GM18907 (cell line): ENCODE measurements at regions not wholly inside any gene's neighbourhood (a gene's known extent, or its start where the extent isn't known, plus 50 kb on each side); places are given as distances from the start of the nearest gene placed in this dataset.

Experiments
- ATAC-seq: cut with Tn5 transposase; IDR thresholded peaks from one replicate; pipeline ENCODE4 v1.9.1; 2021; ENCODE audit warnings: mild to moderate bottlenecking, moderate library complexity; ENCODE audit not compliant: unreplicated experiment

DNA sequence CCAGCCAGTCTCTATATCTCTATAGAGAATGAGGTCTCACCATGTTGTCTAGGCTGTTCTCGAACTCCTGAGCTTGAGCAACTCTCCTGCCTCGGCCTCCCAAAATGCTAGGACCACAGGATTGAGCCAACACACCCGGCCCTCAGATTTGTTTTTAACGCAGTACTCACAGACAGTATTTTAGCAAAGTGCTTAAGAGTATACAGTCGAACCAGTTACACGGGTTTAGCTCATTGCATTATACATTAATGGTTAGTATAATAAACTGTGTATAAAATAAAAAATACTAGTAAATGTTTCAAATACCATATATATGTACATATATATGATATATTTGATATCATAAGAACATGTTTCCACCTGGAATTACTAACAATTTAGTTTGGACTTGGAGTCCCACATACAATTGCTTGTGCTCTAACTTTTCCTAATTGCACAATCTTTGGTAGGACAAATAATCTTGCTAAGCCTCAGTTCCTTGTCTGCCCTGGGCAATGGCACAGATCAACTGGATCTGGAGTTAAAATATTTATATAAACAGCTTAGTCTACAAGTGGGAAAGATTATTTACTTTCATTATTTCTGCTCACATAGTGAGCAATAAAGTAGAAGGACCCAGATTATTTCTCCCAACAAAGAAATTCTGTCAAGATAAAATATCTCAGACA, 508.9 kb upstream of the LRATD1 start:
- ATAC-seq, result no peak

DNA sequence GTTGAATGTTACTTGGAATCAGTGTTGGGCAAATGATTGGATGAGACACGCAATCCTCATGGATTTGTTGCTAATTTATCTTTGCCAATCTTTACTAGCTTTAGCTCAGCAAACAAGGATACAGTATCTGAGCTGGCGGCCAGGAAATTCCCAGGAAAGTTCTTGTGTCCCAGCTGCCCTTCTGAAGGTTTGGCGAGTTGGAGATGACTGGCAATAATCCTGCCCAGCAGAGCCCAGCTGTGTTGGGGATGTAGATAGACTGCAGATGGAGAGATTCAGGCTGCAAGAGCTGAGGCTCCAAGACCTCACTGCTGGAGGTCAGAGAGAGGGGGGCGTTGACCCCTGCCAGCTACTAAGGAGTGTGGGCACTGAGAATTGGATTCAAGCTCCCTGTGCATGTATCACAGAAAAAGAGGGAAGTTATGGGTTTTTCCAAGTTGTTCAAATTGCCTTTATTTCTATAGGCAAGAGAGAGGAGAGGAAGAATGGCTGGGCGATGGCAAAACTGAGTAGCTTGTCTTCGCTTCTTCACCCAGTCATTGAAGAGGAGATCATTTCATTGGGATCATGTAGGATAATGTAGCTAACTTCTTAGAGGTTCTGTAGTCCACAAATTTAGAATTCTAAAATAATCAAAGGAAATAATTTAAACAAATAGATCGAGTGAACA, 506.8 kb upstream of the LRATD1 start:
- no peak for ATAC-seq

DNA sequence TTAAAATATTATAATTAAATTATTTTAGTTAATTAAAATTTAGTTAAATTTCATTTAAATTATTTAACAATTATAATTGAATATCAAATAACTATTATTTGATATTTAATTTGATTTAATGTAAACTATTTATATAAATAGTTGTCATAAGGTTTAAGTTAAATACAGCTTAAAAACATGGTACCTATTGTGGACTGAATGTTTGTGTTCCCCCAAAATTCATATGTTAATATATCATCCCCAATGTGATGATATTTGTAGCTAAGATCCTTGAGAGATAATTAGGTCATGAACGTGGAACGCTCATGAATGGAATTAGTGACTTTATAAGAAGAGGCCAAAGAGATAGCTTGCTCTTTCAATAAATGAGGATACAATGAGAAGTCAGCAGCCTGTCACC, 505.7 kb upstream of the LRATD1 start:
- ATAC-seq, result no peak

DNA sequence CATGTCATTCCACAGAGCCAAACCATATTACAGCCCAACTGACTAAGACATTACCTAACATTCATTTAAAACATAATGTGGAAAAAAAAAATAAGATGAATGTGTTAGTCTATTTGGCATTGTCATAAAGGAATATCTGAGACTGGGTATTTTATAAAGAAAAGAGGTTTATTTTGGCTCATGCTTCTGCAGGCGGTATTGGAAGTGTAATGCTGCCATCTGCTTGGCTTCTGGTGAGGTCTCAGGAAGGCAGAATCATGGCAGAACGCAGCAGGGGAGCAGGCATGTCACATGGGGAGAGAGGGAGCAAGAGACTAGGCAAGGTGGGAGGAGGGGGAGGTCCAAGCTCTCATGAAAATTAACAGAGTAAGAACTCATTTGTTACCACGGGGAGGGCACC, 504.8 kb upstream of the LRATD1 start:
- ATAC-seq, result no peak

DNA sequence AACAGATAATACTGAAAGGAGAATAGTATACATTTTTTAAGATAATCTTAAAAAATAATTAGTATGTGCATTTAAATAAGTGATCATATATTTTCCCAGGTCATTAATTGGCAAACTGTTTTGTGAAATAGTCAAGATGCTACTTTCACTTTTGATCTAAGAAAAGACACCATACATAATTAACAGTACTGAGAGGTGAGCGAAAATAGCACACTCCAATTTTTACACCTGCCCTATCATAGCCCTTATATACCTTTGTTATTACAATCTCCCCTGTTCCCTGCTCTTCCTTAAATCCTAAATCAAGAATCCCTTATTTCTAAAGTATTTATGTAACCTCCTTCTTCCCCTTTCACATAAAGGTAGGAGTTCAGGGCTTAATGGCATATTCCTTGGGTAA, 500.1 kb upstream of the LRATD1 start:
- no peak for ATAC-seq

DNA sequence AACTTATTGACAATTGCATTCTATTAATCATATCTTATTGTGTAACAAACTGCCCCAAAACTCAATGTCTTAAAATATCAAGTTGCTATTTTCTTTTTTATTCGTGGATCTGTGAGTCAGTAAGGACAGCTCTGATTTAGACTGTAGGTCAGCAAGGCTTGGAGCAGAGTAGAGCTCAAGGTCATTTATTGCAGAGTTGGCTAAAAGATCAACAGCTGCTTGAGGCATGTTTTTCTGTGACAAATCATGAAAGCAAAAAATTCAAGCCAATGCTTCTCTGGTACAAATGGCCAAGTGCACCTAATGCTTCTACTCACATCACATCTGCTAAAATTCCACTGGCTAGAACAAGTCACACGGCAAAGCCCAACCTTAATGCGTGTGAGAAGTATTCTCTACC, 497.7 kb upstream of the LRATD1 start:
- no peak for ATAC-seq

DNA sequence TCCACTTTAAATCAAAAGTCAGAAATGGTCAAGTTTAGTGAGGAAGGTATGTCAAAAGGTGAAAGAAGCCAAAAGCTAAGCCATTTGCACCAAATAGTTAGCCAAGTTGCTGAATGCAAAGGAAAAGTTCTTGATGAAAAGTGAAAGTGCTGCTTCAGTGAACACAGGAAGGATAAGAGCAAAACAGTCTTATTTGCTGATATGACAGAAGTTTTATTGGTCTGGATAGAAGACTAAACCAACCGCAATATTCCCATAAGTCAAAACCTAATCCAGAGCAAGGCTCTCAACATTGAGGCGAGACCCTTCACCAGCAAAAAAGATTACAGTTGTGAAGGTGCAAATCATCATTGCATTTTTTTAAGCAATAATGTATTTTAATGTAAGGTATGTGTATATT, 496.5 kb upstream of the LRATD1 start:
- ATAC-seq, result no peak

DNA sequence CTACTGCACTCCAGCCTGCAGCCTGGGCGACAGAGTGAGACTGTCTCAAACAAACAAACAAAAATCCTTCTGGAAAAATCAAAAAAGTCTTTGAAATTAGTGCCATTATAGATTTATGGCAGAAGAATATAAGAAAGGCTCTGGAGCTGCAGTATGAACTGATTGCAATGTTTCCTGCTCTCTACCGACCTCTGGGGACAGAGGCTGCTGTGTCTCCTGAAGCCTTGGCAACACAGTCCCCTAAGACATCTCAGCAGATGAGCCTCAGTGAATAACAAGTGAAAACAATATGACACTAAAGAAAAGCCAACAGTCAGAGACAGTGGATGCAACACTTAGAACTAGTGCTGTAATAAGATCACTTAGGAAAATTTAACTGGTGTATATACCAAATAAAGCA, 494.9 kb upstream of the LRATD1 start:
- ATAC-seq, result no peak

DNA sequence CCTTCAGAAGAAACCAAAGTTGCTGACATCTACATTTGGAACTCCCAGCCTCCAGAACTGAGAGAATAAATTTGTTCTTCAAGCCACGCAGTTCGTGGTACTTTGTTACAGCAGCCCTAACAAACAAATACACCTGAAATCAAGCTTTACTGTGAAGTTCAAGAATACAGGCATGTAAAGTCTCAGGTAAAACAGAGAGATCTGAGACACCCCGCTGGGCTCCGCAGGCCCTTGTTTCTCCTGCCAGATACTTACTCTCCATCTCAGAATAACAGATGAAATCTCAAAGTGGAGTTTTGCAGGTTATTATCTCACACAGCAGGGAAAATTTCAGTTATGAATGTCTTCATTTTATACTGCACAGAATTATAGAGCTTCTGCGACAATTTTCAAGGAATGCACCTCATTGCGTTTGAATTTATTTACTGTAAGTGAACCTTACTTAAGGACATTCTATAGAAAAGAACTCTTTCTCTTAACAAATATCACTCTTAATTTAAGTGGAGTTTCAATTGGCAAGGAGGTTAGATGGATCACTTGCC, 492.4 kb upstream of the LRATD1 start:
- ATAC-seq, result no peak

DNA sequence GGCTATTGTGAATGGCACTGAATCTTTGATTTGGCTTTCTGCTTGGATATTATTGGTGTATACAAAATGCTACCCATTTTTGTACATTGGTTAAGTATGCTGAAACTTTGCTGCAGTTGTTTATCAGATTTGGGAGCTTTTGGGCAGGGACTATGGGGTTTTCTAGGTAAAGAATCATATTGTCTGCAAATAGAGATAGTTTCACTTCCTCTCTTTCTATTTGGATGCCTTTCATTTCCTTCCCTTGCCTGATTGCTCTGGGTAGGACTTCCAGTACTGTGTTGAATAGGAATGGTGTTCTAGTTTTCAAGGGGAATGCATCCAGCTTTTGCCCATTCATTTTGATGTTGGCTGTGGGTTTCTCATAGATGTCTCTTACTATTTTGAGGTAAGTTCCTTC, 489.1 kb upstream of the LRATD1 start:
- no peak for ATAC-seq

DNA sequence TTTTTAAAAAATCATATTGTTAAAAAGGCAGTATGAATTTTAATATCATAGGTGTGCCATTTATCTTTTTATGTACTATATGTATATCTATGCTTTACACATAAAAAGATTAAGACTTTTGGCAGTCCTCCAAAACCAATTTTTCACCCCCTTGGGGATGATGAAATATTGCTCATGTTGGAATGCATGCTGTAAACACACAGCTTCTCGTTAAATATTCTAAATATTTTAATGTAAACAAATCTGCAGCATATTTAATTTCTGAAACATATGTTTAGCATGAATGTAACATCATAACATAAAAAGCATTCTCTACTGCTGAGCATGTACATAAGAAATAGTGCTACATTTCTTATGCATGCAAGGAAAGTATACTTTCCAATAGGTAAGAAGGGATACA, 484.3 kb upstream of the LRATD1 start:
- no peak for ATAC-seq

DNA sequence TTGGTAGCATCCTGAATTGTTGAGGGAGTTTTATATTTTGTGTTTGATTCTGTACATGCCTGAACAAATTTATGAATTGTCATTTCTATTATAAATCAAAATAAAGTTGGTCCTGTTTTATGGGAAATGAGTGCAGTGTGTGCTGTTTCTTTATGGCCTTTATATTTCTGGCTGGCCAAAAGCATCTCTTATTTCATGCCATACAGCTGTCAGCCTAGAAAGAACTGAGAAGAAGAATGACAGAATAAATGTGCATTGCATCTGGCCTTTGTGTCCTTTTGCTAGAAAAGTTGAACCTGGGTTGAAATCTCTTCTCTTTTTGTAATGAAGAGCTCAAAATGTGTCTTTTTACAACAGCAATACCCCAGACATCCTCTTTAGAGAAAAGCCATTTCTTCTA, 474.7 kb upstream of the LRATD1 start:
- ATAC-seq, result no peak

DNA sequence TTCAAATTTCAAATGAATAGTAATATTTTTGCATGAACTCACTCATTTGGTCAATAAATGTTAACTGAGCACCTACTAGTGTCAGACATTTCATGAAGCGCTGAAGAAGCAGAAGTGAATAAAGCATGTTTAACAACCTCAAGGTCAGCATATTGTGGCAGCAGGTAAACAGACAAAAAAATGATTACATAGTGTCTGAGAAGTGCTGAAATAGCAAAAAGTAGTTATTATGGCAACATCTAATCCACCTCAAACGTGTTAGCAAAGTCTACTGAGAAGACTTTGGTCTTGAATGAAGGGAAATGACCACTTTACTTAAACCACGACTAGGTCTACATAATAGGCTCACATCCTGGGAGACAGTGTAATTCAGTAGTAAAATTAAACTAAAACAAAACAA, 452.2 kb upstream of the LRATD1 start:
- ATAC-seq, result no peak

DNA sequence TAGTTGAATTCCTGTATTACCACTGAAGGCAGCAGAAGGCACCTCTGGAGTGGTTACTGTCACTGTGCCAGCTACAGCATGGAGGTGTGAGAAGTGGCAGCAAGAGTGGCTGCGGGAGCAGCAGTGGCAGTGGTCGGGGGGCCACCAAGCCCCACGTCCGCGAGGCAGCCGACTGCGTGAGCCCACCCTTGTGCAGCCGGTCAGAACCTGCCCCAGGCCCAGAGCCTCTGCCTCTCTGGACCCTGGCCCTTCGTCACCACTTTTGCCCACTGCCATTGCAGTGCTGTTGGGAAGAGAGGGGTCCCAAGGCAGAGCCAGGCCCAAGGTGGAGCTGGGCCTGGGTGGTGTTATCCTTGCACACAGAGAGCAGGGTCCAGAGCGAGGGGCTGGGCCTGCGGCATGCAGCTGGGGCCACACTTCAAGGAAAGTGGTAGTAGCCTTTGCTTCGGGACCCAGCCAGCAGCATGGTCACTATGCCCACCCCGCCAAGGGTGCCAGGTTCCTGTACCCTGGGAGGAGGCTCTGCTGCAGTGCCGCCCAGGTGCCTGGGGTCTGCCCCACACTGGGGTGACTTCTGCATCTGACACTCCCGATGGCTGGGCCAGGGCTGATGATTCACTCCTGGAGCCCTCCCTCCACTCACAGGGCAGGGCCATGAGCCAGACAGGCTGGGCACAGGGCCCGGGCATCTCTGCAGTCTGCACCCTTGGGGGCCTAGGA, 450.1 kb upstream of the LRATD1 start:
- ATAC-seq, result no peak

DNA sequence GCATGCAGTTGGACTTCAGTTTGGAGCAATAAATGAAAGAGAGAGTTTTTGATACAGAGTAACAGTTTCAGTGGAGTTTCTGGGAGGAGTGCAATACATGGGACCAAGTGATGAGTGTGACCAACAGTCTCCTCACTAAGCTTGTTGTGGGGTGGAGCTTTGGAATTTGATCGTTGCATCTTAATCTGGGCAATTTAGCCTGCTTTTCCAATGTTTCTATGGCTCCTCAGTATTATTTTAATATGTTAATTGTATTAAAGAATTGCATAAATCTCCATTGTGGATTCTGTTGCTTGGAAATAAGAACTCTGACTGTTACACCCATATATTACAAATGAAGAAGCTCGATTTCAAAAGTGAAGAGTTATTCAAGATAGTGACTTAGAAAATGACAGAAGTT, 446.6 kb upstream of the LRATD1 start:
- ATAC-seq, result no peak

DNA sequence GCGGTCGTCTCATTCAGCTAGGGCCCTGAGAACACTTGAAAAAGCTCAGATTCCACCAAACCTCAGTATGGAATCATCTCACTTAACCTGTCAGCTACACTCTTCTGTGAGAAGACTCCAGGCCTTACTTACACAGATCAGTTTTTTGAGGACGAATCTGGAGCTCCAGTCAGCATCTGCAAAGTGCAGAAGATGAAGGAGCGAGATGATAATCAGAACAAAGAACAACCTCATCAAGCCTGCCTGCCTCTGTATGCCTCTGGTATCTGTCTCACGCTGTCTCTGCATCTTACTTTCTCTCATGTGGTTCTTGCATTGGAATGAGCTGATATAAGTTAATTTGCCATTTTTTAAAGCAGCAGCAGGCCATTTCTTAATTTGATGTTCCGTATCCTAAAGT, 444.1 kb upstream of the LRATD1 start:
- no peak for ATAC-seq

DNA sequence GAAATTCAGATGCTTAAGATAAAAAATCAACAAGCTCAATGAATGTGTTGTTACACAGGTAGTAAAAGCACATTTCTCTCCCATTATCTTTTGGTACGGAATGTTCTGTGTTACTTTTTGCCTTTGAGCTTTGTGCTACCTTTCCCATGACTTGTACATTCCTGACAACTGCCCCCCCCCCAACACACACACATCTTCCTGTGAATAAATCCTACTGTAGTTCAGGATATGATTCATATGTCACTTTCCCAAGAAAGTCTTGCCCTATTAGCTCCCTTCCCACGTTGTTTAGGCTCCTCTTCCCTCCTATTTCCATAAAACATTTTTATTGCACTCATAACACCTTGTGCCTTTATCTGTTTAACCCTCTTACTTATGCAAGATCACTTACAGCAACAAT, 442.6 kb upstream of the LRATD1 start:
- ATAC-seq, result no peak

DNA sequence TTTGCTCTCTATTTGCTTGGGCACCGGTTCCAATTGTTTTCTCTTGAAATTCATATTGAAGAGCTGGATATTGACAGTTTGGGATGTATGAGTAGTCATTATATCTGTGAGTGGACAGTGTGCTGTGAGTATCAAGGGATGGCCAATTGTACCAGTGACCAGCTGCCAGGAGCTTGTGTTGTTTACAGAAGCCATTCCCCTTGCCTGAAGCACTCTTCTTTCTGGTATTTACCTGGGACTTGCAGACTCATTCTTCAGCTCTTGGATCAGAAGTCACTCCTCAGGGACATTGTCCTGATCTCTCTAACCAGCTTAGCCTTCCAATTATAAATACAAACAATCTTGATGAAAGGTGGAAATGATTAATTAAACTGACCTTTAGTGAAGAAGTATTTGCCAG, 438.3 kb upstream of the LRATD1 start:
- no peak for ATAC-seq

DNA sequence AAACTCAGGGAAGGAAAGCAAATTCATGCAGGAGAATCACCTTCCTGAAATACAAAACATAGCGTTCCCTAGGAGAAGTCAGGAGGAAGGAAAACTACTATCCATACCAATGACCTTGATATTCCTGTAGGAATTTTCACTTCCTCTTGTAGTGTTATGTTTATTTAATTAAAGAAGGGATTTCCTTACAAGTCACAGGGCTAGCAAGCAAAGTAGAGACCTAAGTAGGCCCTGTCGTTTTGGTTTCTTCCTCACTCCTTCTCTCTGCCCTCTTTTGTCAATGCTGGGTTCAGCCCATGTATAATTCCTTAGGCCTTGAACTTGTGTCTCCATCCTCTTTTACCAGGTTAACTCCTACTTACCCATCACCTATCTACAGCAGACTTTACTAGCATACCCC, 435.2 kb upstream of the LRATD1 start:
- ATAC-seq, result no peak

DNA sequence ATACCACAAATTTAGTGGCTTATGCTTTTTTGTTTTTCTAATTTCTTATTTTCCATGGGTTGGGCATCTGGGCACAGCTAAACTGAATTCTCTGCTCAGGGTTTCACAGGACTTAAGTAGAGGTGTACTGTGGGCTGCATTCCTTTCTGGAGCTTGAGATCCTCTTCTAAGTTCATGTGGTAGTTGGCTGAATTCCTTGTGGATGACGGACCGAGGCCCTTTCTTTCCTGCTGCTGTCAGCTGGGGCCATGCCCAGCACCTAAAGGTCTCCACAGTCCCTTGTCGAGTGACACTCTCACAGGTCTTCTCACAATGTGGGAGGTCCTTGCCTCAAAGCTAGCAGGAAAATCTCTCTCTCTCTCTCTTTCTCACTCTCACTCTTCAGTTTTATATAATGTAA, 433.5 kb upstream of the LRATD1 start:
- no peak for ATAC-seq

DNA sequence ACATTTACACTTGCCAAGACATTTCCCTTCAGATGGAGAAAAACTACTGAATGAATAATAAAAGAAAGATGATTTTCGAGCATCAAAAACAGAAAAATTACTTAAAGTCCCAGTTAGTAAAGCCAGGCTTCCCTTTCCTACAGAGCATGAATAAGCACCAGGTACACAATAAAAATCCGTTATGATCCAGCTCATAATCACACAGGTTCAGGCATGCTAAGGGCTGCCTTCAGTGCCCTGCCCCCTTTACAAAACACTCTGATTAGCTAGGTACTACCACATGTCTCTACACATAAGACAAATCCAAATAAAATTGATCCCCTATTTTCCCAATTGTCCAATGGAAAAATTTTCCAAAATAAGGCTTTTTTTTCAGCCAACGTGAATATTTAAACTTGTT, 413.2 kb upstream of the LRATD1 start:
- no peak for ATAC-seq

DNA sequence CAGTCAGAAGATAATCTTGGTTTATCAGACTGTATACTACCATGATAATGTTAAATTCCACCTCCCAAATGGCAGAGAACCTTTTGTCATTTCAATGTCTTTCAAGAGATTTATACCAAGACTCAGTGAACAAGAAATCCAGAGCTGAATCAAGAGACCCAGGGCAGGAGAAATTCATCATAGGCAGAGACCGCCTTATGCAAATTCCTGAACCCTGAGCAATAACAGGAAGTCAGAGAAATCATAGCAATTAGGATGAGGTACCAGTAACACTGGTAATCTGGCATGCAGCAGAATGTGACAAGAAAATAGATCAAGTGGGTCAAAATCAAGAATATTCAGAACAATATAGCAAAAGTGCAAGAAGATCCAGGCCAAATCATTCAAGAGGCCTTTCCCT, 412.4 kb upstream of the LRATD1 start:
- ATAC-seq, result no peak
